OCI-M2 (cell line): ENCODE measurements at regions not wholly inside any gene's neighbourhood (a gene's known extent, or its start where the extent isn't known, plus 50 kb on each side); places are given as distances from the start of the nearest gene placed in this dataset.

Source experiments
- DNase-seq: peaks from one replicate; lab custom pipeline; 2025; ENCODE audit not compliant: unreplicated experiment; lab: John Stamatoyannopoulos, UW

DNA sequence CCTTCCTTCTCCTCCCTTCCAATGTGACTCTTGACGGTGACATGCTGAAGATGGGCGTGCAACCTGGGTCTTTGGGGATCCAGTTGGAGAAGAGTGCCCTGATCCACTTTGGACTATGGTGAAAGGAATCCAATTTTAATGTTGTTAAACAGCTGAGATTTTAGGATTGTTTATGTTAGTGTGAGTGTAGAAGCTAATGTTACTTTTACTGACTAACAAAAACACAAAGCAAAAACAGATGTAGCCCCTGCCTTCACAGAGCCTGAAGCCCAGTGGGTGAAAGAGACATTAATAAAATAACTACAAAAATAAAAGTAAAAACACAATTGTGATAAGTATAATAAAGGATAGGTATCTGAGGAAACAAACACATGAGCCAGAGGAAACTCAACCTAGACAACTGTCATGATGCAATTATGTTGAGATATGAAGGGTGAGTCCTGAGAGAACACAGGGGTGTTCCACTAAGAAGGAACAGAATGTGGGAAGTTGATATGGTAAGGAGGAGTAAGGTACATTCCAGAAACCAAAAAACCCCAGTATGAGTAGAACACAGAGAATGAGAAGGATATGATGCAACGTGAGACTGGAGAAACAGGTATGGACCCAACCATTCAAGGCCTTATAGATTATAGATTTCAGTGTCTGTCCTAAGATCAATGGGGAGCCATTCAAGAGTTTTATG lies 115.1 kb upstream of the PMFBP1 start:
- DNase-seq = no peak

DNA sequence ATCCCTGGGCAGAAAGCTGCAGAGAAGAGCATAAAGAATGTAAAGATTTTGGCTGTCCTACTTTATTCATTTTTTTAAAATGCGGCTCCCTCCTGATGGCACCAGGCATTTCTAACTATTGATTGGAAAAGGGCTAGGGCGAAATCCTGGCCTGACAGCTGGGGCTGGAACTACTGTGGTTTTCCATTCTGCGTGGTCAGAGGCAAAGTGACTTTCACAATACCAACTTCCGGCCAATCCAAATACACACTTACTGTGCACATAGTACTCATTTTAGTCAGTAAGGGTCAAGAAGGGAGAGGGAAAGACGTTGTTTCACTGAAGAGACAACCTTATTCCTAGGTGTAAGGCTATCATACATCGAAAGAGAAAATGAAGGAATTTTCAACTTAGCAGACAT lies 113.8 kb upstream of the PMFBP1 start:
- DNase-seq = no peak

DNA sequence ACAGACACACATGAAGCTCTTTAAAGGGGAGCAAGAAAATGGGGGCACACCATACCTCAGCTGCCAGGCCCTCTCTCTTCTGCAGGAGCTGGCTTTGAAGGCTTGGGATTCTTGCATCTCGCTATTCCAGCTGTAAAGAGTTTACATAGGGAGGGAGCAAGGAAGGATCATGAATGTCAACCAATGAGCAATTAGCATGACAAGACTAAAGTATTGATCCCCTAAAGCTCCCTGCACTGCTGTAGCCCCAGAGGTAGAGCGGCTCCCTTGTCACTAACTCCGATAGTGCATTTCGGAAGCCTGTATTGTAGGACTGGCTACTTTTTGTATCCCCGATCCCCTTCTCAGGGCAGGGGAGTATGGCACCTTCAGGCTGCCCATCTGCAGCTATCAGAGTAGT lies 113.4 kb upstream of the PMFBP1 start:
- DNase-seq = no peak

DNA sequence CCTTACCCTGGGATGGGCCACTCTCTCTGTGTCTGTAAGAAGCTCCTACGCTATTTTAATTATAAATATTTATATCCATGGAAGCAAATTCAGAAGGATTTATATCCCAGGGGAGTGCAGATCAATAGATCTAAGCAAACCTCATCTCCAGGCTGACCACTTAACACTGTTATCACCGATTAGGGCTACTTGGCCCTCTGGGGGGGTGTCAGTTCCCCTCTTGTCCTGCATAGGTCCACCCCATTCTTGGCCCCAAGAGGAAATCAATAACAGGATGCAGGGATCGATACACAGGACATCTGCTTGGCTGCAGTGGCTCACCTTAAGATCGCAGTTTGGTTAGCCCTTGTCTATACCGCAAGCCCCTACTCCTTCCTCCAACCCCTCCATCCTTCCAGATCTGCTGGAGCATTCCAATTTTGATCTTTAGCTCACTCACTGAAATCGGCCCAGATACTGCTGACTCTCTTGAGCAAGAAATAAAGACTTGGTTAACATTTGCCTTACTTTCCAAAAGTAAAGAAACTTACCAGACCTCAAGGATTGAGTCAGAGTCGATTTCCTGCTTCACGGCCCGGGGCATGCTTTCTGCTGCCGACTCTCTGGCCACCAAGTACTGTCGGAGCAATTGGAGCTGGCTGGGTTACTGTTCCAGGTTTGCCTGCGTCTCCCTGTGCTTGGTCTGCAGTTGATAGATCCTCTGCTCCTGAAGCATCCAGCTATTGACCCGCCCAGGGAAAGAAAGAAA lies 112.3 kb upstream of the PMFBP1 start:
- DNase-seq = no peak

DNA sequence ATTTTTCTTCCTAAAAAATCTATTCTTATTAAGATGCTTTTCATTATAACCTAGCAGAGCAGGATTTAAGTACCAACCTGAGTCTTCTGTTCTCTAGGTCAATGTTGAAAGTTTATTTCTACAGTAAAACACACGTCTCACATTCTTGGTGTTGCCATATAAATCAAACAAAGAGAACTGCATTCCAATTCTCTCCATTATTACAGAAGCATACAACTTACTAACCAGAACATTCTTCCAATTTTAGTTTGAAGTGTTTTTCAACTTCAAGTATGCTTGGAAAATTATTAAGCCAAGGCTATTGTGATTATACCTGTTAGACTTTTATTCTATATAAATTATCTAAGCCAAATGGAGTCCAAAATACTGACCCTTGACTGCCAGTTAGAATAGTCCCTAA lies 110.4 kb upstream of the PMFBP1 start:
- no peak for DNase-seq

DNA sequence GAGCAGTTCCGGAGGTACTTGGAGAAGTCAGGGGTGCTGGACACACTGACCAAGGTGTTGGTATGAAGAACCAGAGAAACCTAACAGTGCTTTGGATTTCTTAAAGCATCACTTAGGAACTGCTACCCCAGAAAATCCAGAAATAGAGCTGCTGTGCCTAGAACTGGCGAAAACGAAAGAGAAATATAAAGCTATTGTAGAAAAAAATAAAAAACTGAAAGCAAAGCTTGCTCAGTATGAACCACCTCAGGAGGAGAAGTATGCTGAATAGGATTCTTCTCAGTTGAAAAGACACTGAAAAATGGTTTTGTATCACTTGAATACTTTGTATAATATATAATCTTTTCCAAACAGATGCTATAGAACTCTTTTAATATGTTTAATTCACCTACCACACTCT lies 106.3 kb upstream of the PMFBP1 start:
- no peak for DNase-seq

DNA sequence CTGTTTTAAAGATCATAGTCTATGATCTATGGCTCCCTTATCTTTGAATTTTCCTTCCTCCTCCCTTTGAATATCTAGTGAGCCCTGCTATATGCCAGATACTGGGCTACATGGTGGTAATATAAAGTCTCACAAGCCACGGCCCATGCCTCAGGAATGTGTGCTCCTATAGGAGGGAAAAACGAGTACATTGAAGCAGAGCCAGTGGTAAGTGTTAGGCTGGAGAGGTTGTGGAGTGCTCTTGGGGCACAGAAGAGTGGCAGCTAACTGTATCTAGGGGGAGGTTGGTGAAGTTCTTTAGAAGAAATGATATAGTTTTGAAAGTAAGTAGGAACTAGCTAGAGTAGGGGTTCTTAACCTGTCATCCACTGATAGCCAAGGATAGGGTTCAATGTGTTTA lies 105.8 kb upstream of the PMFBP1 start:
- no peak for DNase-seq

DNA sequence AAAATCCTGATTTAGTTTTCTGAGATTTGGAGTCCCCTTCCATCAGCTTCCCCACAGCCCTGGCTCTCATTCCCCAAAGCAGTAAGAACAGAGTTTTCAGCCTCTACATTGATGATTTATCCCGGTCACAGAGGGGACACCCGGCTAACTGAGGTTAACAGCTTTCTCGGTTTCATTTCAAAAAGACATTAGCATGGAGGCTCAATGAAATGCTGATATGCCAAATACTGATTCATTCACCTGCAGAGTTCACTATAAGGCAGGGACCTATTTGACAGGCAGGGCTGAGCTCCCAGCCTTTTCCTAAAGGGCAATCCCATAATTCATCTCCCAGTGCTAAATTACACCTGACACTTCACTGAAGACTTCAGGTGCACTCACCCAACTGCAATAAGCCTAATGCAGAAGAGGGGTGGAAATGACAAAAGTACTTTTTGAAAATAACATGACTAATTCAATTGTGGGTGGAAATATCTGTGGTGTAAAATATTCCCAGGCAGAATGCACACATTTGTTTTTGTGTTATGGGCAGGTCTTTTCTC lies 99.8 kb upstream of the PMFBP1 start:
- DNase-seq = no peak

DNA sequence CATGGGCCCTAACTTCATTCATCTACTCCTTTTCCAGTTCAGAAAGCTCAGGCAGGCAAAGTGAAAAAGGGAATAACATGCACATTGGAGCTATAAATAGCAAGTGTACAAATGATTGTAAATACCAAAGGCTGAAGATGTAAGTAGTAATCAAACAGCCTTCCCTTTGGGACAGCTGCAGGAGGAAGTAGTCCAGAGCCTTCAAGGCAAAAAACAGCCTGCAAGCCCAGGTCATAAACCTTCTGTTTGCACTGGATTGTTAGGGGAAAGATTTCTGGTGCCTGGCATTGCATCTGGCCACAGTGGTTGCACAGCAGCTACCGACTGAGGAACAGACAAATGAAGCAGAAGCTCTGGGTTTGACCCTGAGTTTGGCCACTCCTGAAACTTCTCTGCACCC lies 98.6 kb upstream of the PMFBP1 start:
- DNase-seq = no peak

DNA sequence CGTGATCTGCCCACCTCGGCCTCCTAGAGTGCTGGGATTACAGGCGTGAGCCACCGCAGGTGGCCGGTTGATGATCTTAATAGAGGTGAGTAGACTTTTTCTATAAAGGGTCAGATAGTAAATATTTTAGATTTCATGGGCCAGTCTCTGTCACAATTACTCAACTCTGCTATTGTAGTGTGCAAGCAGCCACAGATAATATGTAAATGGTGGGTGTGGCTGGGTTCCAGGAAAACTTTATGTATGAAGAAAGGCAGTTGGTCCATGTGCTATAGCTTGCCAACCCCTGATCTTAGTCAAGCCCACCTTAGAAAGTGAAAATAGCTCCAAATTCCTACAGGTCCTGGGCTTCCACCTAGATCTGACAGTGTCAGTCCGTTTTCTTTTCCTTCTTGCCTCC lies 94.9 kb upstream of the PMFBP1 start:
- no peak for DNase-seq

DNA sequence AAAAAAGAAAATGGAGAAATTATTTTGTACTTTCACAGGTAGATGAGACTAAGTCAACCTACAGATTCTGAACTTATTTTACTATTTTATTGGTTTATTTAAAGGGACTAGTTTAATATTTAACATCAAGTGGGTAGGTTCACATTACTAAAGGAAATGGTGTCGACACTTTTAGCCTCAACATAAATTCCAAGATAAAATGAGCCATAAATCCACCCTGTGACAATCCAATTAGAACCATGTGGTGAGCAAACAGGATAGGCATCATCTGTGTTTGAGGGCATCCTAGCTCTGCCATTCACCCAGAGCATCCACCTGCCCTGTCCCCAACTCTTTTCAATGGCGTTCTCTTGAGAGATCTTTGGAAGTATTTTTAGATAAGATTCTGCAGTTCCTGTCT lies 92.8 kb upstream of the PMFBP1 start:
- DNase-seq = no peak

DNA sequence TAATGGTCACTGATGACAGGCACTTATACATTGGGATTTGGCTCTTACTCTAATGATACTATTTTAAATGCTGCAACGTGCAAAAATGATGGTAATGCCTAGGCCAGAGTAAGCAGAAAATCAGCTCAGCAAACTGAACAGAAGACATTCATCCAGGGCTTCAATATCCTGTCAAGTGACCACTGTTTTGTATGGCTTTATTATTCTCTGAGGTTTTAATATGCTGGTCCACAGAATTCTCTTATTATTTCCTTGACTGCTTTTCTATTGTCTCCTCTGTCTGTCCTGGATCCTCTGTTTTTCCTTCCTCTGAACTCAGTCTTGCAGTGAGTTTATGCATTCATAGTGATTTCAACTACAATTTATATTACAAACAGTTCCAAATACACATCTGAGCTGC lies 90.8 kb upstream of the PMFBP1 start:
- DNase-seq = no peak

DNA sequence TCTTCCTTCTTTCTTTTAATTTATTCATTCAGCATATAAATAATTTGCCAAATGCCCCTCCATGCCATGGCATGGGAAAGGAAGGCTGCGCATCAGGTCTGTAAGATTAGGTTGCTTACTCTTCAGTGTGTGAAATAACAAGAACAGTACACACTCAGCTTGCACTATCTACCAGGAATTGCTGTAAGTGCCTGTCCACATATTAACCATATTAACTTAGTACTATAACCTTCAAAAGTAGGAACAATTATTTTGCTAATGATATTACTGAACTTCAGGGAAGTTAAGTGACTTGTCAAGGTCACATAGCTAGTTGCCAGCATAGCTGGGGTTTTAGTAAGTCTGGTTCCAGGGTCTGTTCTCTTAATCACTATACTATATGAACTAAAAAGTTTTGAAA lies 89.2 kb upstream of the PMFBP1 start:
- no peak for DNase-seq

DNA sequence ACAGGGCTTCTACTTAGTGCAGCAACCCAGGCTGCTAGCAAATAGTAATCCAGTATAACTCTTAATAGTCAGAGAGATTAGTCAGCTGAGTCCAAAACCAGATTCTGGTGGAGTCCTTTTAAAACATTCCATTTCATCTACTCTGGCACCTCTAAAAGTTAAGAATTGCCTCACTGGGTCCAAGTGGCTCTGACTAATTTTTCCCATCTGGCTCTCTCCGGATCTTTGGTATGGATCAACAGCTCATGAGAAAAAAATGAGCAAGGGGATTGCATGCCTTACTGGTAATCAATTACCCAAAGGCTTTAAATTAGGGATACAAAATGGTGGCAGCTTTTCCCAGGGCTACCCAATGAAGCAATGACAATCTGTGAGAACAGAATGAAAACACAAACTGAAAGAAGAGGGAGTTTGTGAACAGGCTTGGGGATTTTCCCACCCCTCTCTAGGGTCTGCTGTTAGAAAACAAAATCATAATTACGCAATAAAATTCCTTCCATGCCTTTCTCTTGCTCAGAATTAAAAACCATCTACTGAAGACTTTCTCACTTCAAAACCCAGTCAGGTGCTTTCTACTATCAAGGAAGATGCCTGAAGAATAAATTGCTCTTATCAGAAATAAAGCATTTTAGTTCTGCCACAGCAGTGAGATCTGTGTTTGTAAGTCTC lies 84.6 kb upstream of the PMFBP1 start:
- DNase-seq = no peak

DNA sequence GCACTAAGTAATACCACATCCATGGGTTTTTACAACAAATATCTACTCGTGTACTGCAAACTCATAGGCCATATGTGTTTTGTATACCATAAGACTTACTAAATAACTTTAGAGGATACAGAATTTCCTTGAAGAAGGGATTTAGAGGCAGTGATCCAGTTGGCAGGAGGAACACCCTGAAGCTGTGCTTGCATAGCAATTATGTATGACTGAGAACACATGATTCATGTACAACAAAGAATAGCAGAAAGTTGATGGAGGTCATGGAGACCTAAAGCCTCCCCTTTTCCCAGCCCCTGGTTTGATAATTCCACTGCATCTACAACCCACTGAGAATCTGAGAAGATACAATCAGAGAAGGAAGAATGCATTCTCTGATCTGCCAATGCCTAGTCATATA lies 83.8 kb upstream of the PMFBP1 start:
- DNase-seq = no peak

DNA sequence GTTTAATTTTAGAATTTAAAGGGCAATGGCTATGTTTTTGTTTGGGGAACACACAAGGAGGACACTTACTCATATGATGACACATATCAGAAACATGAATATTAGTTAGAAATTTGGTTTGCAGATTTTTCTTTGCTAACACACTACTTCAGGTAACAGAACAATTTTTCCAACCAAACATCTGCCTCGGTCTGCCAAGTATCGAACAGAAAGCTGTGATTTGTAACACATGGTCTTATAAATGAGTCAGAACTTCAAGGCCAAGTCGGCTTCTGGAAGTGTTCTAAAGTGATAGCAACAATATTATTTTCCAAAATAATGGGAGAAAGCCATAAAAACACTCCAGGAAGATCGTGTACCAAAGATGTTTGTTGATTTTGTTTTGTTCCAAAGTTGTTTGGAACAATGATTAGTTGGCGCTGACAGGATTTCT lies 75.9 kb upstream of the PMFBP1 start:
- no peak for DNase-seq

DNA sequence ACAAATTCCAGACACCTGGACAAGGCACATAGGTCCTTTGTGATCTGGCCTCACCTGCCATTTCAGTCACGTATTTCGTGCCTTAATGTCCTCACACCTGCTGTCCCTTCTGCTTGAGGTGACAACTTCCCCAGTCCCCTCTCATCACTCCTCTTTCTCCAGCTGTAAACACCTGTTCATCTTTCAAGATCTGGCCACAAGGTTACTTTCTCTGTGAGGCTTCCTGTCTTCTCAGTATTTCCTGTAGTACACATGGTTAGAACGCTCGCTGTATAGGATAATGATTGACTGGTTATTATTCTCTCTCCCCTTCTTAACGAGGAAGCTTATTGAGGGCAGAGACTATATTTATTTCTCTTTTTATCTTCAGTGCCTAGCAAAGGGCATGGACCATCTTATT lies 74.5 kb upstream of the PMFBP1 start:
- no peak for DNase-seq

DNA sequence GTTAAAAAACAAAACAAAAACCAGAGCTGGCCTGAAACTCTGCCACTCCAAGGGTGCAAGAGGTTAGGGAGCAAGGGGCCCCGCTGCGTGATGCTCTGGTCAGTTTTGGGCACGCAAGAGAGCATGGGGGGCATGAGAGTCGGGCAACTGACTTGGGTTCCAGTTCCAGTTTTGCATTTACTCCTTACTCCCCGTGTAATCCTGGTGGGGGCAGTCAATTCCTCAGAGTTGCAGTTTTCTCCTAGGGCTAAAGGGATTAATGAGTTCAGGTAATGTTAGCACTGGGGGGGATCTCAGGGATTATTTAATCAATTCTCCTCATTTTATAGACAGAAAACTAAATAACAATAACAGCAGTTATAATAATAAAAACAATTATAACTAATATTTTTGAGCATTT lies 72.9 kb upstream of the PMFBP1 start:
- no peak for DNase-seq

DNA sequence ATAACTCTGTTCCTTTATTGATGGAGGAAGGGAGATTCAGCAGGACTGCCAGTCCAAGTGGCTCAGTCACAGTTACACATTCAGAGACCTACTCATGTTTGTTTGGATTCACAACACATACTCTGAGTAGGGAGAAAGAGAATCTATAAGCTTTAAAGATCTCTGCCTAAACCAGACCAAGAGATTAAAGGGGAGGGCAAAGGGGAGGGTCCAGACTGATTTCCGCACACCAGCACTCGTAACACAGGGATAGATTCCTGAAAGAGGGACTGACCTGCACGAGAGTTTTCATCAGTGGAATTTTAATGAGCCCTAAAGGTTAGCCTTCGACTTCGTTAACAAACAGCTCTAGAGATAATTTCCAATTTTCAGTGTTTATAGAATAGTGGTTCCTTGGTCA lies 71.7 kb upstream of the PMFBP1 start:
- no peak for DNase-seq

DNA sequence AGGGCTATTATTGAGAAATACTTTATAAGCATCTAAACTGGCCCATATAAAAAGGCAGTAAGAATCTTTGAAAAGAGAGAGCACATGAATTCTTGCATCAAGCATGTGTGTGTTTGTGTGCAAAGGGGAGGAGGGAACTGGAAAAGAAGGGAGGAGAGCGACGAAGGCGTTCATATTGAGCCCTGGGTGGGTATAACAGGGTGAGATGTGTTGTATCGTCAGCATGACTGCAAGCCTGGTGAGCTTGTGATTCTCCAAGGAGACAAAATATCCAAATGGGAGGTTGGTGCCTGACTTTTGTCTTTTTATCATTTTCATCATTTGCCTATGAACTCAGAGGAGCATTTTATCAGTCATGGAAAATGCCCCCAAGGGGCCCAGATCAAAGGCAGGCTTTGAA lies 70.8 kb upstream of the PMFBP1 start:
- DNase-seq = no peak

DNA sequence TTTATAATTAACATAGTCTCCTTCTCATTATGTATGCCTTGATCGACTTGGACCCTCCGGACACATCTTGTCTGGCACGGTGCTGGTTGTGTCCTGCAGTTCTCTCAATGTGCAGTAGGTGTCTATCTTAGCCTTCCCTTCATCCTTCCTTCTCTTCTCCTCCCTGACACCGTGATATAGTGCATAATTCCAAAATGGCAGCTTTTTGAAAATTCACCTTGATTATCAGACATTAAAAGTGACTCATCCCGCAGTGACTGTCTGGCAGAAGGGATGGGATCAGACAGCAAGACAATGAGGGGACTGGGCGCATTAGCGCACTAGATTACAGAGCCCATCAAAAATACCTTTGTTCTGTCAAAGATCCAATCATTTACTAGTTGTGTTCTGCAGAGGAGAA lies 70.0 kb upstream of the PMFBP1 start:
- no peak for DNase-seq

DNA sequence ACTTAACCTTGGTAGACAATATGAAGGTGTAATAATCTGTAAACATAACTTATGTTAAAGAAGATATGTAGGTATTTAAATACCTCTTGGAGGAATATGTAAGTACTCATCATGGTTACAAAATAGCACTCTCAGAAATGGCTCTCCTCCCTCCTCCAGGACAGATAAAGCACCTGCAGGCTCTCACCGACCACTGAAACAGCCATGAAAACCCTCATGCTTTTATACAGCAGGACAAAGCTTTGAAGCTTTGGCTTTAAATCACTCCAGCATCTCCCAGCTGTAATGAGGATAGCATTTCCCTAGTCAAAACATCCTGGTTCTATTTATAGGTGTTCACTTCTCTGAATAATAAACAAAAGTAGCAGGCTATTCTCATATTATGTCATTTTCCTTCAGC lies 69.1 kb upstream of the PMFBP1 start:
- no peak for DNase-seq
